NT2/D1 (cell line): ENCODE measurements at regions not wholly inside any gene's neighbourhood (a gene's known extent, or its start where the extent isn't known, plus 50 kb on each side); places are given as distances from the start of the nearest gene placed in this dataset.

Source experiments
- SUZ12 ChIP-seq: IDR thresholded peaks from 2 replicates; pipeline ENCODE4 v1.6.1; 2011; ENCODE audit not compliant: insufficient read length, insufficient read depth; ENCODE audit errors: extremely low read depth
- YY1 ChIP-seq: IDR thresholded peaks from 2 replicates; pipeline ENCODE4 v1.6.1; 2011; ENCODE audit not compliant: insufficient read length, insufficient read depth
- ZNF274 ChIP-seq: IDR thresholded peaks from 2 replicates; pipeline ENCODE4 v1.6.1; 2011; ENCODE audit warnings: mild to moderate bottlenecking, low read depth, low read length

- TF ChIP-seq ZNF274 (no peak), YY1 (no peak), SUZ12 (no peak)
Observed at GRCh38 chr13:34034411-34034810, 216.5 kb downstream of the RFC3 start.
